ENCODE measurements at regions not wholly inside any gene's neighbourhood (a gene's known extent, or its start where the extent isn't known, plus 50 kb on each side); places are given as distances from the start of the nearest gene placed in this dataset.

DNA sequence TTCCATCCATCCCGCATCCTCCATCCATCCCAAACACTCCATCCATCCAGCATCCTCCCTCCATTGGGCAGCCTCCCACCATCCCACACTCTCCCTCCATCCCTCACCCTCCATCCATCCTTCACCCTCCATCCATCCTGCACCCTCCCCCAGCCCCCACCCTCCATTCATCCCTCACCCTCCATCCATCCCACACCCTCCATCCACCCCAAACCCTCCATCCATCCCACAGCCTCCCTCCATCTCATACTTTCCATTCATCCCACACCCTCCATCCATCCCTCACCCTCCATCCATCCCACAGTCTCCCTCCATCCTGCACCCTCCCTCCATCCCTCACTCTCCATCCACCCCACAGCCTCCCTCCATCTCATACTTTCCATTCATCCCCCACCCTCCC lies 60.4 kb downstream of the FOXI2 start:
- no peak for DNase-seq
- Mint-ChIP-seq H3K4me1 (no peaks in the 10 kb centered on the region), H3K27me3 (peaks cover 5% of the 10 kb centered on the region), H3K4me3 (no peak overlapping the region), H3K27ac (no peak overlapping the region), H3K36me3 (no peaks in the 10 kb centered on the region), H3K9me3 (no peaks in the 10 kb centered on the region)
- no peak for ATAC-seq (ENCODE audit: low read depth)
- POLR2A ChIA-PET: no interaction called here

DNA sequence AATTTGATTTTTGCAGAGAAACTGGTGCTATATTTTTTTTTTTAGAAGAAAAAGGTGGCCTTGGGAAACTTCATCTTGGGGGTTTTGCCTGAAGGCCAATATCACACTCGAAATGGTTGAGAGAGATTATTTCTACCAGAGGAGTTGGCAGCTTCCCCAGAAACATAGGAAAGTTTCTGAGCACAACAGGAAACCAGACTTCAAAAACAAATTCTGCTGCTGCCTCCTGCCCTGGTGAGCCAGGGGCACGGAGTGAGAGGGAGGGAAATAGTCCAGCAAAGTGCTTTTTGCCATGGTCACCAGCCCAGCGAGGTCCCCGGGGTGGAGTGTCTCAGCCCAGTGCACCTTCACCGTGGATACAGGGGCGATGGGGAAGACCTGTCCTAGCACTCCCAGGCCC lies 61.1 kb downstream of the FOXI2 start:
- no peak overlapping the region for H3K27ac Mint-ChIP-seq
- no peaks in the 10 kb centered on the region for H3K36me3 Mint-ChIP-seq
- H3K4me3 Mint-ChIP-seq: no peak overlapping the region
- no peaks in the 10 kb centered on the region for H3K9me3 Mint-ChIP-seq
- DNase-seq (no peak), ATAC-seq (ENCODE audit: low read depth) (no peak)
- no peaks in the 10 kb centered on the region for H3K4me1 Mint-ChIP-seq
- POLR2A ChIA-PET: interaction anchor here (0.6 kb wide), 1 partner anchor 1261 kb away, joined by 5 read pairs; no protein-coding TSS in a partner anchor
- H3K27me3 Mint-ChIP-seq: peaks cover 5% of the 10 kb centered on the region

DNA sequence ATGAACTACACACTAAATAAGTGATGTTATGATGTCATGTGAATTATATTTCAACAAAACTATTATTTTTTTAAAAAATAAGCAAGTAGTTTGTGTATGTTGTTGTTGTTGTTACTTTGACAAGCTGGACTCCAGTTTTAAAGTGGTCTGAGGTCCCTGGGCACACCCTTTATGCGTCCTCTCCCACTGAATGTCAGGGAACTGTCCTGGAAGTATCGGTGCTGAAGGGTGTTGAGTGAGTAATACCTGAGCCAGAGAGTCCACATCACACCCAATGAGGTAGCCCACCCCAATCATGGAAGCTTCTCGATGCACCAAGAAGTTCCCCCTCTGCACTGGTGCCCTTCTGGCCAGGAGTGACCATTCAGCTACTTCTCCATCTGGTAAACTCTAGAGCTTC lies 64.3 kb downstream of the FOXI2 start:
- ATAC-seq (ENCODE audit: low read depth): no peak
- H3K9me3 Mint-ChIP-seq: no peaks in the 10 kb centered on the region

GRCh38 chr10:127802531-127803095 lies 65.6 kb downstream of the FOXI2 start:
- H3K4me3 Mint-ChIP-seq: no peak overlapping the region
- no peaks in the 10 kb centered on the region for H3K9me3 Mint-ChIP-seq
- no peaks in the 10 kb centered on the region for H3K36me3 Mint-ChIP-seq
- ATAC-seq (ENCODE audit: low read depth): no peak
- peaks cover 5% of the 10 kb centered on the region for H3K27me3 Mint-ChIP-seq
- POLR2A ChIA-PET: no interaction called here
- DNase-seq: no peak
- no peak overlapping the region for H3K27ac Mint-ChIP-seq
- no peaks in the 10 kb centered on the region for H3K4me1 Mint-ChIP-seq

More for the DNA sequence above, 64.3 kb downstream of the FOXI2 start:
- no peak for DNase-seq
- no peak overlapping the region for H3K4me3 Mint-ChIP-seq
- H3K27ac Mint-ChIP-seq: no peak overlapping the region
- H3K27me3 Mint-ChIP-seq: peaks cover 5% of the 10 kb centered on the region
- POLR2A ChIA-PET: no interaction called here
- H3K4me1 Mint-ChIP-seq: no peaks in the 10 kb centered on the region
- no peaks in the 10 kb centered on the region for H3K36me3 Mint-ChIP-seq

DNA sequence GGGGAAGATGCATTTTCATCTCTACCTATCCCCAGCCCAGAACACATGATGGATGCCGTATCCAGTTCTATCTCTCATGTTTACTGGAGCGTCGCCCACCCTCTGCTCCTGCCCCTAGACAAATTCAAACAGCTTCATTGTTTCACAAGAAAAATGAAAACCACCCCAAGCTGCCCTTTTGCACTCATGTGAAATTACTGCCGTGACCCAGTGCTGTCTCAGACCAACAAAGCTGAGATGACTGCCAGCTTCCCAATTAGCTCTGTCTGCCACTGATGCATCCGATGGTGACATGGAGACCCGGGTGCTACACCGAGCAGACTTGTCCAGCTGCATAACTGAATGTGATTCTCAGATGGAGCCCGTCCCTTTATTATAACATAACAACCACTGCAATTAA lies 67.7 kb downstream of the FOXI2 start:
- Mint-ChIP-seq H3K36me3 (no peaks in the 10 kb centered on the region), H3K27ac (no peak overlapping the region), H3K4me3 (no peak overlapping the region), H3K9me3 (no peaks in the 10 kb centered on the region), H3K27me3 (no peaks in the 10 kb centered on the region), H3K4me1 (no peaks in the 10 kb centered on the region)
- no peak for ATAC-seq (ENCODE audit: low read depth)
- no peak for DNase-seq
- POLR2A ChIA-PET: no interaction called here

DNA sequence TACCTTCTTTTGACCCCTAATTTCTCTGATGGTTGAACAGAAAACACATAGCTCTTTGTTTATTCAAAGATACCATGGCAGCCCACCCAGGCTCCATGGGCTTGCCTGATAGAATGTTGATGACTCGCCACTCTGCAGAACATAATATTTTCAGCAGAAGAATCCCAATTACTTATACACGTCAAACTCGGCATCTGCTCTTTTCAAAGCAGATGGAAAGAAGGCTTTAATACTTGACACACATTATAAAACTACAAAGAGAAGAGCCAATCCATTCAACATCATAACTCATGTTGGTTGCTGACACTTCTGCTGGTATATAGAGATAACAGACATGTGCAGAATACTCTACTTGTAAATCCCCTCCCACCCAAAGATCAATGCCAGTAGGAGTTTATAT lies 69.0 kb downstream of the FOXI2 start:
- Mint-ChIP-seq H3K27me3 (no peaks in the 10 kb centered on the region), H3K36me3 (no peaks in the 10 kb centered on the region), H3K27ac (no peak overlapping the region), H3K4me3 (no peak overlapping the region), H3K9me3 (no peaks in the 10 kb centered on the region), H3K4me1 (no peaks in the 10 kb centered on the region)
- POLR2A ChIA-PET: no interaction called here
- no peak for DNase-seq
- no peak for ATAC-seq (ENCODE audit: low read depth)

DNA sequence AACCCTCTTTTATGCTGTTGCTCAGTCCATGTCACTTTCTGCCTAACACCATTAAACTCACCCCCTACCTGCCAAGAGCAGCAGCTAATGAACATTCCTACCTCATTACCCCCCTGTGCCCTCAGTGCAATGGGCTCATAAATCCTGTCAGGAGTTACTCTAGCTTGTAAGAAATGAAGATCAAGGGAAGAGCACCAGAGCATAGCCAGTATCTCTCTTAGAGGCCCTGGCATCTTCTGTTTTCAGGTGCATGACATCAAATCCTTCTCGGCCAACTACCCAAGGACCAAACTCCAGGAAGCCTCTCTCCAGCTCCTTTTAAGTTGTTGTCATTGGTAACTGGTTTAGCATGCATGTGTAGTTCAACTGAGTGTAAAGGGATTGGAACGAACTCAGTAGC lies 75.1 kb downstream of the FOXI2 start:
- H3K27ac Mint-ChIP-seq: no peak overlapping the region
- no peaks in the 10 kb centered on the region for H3K36me3 Mint-ChIP-seq
- ATAC-seq (ENCODE audit: low read depth) (no peak), DNase-seq (no peak)
- H3K9me3 Mint-ChIP-seq: no peaks in the 10 kb centered on the region
- no peaks in the 10 kb centered on the region for H3K27me3 Mint-ChIP-seq
- POLR2A ChIA-PET: no interaction called here
- no peak overlapping the region for H3K4me3 Mint-ChIP-seq
- H3K4me1 Mint-ChIP-seq: no peaks in the 10 kb centered on the region

DNA sequence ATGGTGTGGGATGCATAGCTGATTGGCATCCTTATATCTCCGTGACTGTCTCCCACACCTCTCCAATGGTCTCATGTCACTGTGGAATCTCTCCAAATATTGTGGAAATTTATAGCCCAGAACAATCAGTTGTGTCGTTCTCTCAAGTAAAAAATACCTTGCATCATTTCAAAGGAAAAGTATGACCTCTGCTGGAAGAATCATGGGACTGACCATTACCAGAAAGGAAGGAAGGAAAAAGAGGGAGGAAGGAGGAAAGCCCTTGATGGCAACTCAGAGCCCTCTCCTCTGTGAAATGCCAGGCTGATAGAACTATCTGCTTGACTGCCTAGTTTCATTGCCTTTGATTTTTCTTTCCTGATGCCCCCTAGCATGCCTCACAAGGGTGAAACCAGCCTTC lies 76.3 kb downstream of the FOXI2 start:
- no peak overlapping the region for H3K4me3 Mint-ChIP-seq
- ATAC-seq (ENCODE audit: low read depth) (no peak), DNase-seq (no peak)
- POLR2A ChIA-PET: no interaction called here
- H3K36me3 Mint-ChIP-seq: no peaks in the 10 kb centered on the region
- no peak overlapping the region for H3K27ac Mint-ChIP-seq
- no peaks in the 10 kb centered on the region for H3K4me1 Mint-ChIP-seq
- no peaks in the 10 kb centered on the region for H3K9me3 Mint-ChIP-seq
- H3K27me3 Mint-ChIP-seq: no peaks in the 10 kb centered on the region

DNA sequence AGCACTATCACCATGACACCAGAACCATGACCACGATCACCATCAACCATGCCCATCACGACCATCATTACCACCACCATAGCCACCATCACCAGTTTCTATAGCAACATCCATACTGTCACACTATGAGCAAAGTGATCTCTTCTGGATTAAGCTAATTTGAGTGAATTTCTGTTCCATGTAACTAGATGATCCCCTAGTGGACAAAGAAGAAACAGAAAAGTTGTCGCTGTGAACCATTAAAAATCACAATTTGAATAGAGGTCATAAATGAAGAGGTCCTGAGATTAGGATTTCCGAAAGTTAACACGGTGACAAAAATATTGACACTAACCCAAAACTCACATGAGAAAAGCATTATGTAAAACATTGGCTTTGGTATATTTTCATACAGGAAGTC lies 77.6 kb downstream of the CLRN3 start:
- no peak for DNase-seq
- Mint-ChIP-seq H3K9me3 (no peaks in the 10 kb centered on the region), H3K27ac (no peak overlapping the region), H3K4me1 (no peaks in the 10 kb centered on the region), H3K4me3 (no peak overlapping the region), H3K27me3 (peaks cover 5% of the 10 kb centered on the region), H3K36me3 (no peaks in the 10 kb centered on the region)
- POLR2A ChIA-PET: no interaction called here
- no peak for ATAC-seq (ENCODE audit: low read depth)

DNA sequence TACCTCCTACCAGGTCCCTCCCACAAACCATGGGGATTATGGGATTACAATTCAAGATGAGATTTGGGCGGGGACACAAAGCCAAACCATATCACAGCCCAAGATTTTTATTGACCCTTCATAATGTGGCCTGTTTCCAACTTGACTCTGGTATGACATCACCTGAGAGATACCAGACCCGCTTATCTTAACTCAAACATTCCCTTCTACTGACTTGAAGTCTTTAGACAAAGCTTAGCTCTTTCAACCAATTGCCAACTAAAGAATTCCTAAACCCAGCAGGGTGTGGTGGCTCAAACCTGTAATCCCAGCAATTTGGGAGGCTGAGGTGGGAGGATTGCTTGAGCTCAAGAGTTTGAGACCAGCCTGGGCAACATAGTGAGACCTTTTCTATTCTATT lies 67.9 kb downstream of the CLRN3 start:
- Mint-ChIP-seq H3K36me3 (no peaks in the 10 kb centered on the region), H3K9me3 (peaks cover 6% of the 10 kb centered on the region), H3K4me3 (no peak overlapping the region), H3K27ac (no peak overlapping the region), H3K27me3 (no peaks in the 10 kb centered on the region), H3K4me1 (no peaks in the 10 kb centered on the region)
- POLR2A ChIA-PET: no interaction called here
- ATAC-seq (ENCODE audit: low read depth) (no peak), DNase-seq (no peak)

- ATAC-seq (ENCODE audit: low read depth): no peak
- H3K4me3 Mint-ChIP-seq: no peak overlapping the region
- no peaks in the 10 kb centered on the region for H3K36me3 Mint-ChIP-seq
- no peaks in the 10 kb centered on the region for H3K27me3 Mint-ChIP-seq
- H3K4me1 Mint-ChIP-seq: no peaks in the 10 kb centered on the region
- H3K27ac Mint-ChIP-seq: no peak overlapping the region
- DNase-seq: no peak
- POLR2A ChIA-PET: no interaction called here
- peaks cover 6% of the 10 kb centered on the region for H3K9me3 Mint-ChIP-seq
These were observed 66.5 kb downstream of the CLRN3 start for GRCh38 chr10:127826154-127826725.

GRCh38 chr10:127827354-127828140 lies 65.2 kb downstream of the CLRN3 start:
- POLR2A ChIA-PET: no interaction called here
- Mint-ChIP-seq H3K27me3 (no peaks in the 10 kb centered on the region), H3K9me3 (peaks cover under 1% of the 10 kb centered on the region), H3K4me1 (no peaks in the 10 kb centered on the region), H3K27ac (no peak overlapping the region), H3K4me3 (no peak overlapping the region), H3K36me3 (no peaks in the 10 kb centered on the region)
- DNase-seq: no peak
- no peak for ATAC-seq (ENCODE audit: low read depth)

All from activated naive CD8-positive, alpha-beta T cell treated with anti-CD3 and anti-CD28 coated beads, Interleukin-2, amount 10 ng/mL, durations not matched to agents 7 days and 5 days (primary cell).